Endothelial cell of umbilical vein (primary cell): ENCODE measurements at regions not wholly inside any gene's neighbourhood (a gene's known extent, or its start where the extent isn't known, plus 50 kb on each side); places are given as distances from the start of the nearest gene placed in this dataset.

Source experiments
- EZH2 ChIP-seq: IDR thresholded peaks from 2 replicates; pipeline ENCODE4 v1.6.1; 2012; ENCODE audit warnings: borderline replicate concordance, low read depth, mild to moderate bottlenecking, moderate library complexity, low read length, inconsistent platforms; ENCODE audit not compliant: severe bottlenecking
- JUN ChIP-seq: IDR thresholded peaks from 2 replicates; pipeline ENCODE4 v1.6.1; 2011; ENCODE audit warnings: borderline replicate concordance, low read depth; ENCODE audit not compliant: insufficient read length, insufficient read depth
- POLR2A ChIP-seq: IDR thresholded peaks from 2 replicates; pipeline ENCODE4 v1.6.1; 2012; ENCODE audit warnings: low read depth, mild to moderate bottlenecking, control low read depth, low read length
- POLR2AphosphoS5 ChIP-seq: IDR thresholded peaks from 2 replicates; pipeline ENCODE4 v1.6.1; 2012; ENCODE audit warnings: low read depth, mild to moderate bottlenecking, control low read depth, low read length, moderate library complexity; ENCODE audit not compliant: insufficient read depth
- TF ChIP-seq, protein P1 (sequence below), 2 donors: IDR thresholded peaks; 1 replicate in 1 of 2; 2 replicates in 1 of 2; pipeline ENCODE4 v1.5.1; 2011; ENCODE audit warnings: low read length in 2 of 2, mild to moderate bottlenecking in 2 of 2, moderate library complexity in 2 of 2, control low read depth in 1 of 2, inconsistent platforms in 1 of 2, low read depth in 1 of 2; ENCODE audit not compliant: insufficient read depth in 1 of 2; ENCODE audit errors: extremely low read depth in 1 of 2
- TF ChIP-seq, protein P2 (sequence below): IDR thresholded peaks from 2 replicates; pipeline ENCODE4 v1.6.1; 2011; ENCODE audit not compliant: insufficient read depth, insufficient read length

DNA sequence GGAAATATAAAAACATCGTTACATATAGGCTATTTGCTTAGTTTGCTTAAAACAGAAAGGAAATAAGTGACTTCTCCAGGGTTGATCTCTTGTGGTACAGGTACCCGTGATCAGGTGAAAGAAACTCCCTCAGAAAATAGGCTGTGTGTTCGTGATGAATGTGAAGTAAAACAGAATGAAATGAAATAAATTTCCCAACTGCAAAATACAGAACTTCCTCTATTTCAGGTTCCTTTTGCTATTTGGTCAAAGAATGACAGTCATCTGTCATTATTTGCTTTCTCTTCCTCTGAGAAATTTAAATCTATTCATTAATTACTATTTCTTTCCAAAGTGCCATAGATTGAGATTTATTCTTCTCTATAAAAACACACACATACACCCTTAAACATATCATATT lies 408.1 kb downstream of the FAM170A start:
- TF ChIP-seq POLR2A (no peak), POLR2AphosphoS5 (no peak), EZH2 (no peak), JUN (no peak)
- TF ChIP-seq, protein P1, sequence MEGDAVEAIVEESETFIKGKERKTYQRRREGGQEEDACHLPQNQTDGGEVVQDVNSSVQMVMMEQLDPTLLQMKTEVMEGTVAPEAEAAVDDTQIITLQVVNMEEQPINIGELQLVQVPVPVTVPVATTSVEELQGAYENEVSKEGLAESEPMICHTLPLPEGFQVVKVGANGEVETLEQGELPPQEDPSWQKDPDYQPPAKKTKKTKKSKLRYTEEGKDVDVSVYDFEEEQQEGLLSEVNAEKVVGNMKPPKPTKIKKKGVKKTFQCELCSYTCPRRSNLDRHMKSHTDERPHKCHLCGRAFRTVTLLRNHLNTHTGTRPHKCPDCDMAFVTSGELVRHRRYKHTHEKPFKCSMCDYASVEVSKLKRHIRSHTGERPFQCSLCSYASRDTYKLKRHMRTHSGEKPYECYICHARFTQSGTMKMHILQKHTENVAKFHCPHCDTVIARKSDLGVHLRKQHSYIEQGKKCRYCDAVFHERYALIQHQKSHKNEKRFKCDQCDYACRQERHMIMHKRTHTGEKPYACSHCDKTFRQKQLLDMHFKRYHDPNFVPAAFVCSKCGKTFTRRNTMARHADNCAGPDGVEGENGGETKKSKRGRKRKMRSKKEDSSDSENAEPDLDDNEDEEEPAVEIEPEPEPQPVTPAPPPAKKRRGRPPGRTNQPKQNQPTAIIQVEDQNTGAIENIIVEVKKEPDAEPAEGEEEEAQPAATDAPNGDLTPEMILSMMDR (IDR thresholded peaks at IDR 0.05; ENCODE audit: extremely low read depth in 1 of 2, insufficient read depth in 1 of 2, low read depth in 1 of 2, low read length in 2 of 2) = no peak
- TF ChIP-seq, protein P2, sequence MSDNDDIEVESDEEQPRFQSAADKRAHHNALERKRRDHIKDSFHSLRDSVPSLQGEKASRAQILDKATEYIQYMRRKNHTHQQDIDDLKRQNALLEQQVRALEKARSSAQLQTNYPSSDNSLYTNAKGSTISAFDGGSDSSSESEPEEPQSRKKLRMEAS = no peak
